GM19372 (cell line): ENCODE measurements at regions not wholly inside any gene's neighbourhood (a gene's known extent, or its start where the extent isn't known, plus 50 kb on each side); places are given as distances from the start of the nearest gene placed in this dataset.

Experiments
- ATAC-seq: cut with Tn5 transposase; IDR thresholded peaks from one replicate; pipeline ENCODE4 v1.9.1; 2021; ENCODE audit warnings: mild to moderate bottlenecking, low read depth, moderate library complexity; ENCODE audit not compliant: unreplicated experiment

DNA sequence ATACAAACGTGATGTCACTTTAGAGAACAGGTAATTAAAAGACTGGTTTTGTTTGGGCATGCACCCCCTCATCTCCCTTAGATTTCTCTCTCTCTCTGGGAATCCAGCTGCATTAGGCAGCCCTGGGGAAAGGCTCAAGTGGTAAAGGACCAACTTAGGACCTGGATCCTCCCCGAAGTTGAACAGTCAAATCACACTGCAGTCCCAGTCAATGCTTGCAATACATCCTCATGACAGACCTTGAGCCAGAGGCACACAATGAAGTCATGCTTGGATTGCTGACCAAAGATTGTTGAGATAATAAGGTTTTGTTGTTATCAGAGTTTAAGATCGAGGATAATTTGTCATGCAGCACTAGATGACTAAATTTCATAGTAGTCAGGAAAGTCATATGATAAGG, 1285.8 kb upstream of the NCAM2 start:
- ATAC-seq, result no peak

GRCh38 chr21:19713313-19713712, 1284.9 kb upstream of the NCAM2 start:
- no peak for ATAC-seq

DNA sequence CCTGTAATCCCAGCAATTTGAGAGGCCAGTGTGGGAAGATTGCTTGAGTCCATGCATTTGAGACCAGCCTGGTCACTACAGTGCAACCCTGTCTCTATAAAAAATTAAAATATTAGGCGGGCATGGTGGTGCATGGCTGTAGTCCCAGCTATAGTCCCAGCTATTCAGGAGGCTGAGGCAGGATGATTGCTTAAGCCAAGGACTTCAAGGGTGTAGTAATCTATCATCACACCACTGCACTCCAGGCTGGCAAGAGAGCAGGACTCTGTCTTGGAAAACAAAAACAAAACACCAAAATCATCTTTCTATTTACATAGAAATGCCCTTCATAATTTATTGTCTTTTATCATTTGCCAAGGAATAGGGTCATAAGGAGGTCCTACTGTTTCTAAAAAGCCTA, 1274.1 kb upstream of the NCAM2 start:
- ATAC-seq, result no peak

GRCh38 chr21:19731251-19731650, 1267.0 kb upstream of the NCAM2 start:
- ATAC-seq, result no peak

GRCh38 chr21:19759836-19760235, 1238.4 kb upstream of the NCAM2 start:
- ATAC-seq, result no peak

GRCh38 chr21:19767546-19767945, 1230.7 kb upstream of the NCAM2 start:
- ATAC-seq, result no peak

DNA sequence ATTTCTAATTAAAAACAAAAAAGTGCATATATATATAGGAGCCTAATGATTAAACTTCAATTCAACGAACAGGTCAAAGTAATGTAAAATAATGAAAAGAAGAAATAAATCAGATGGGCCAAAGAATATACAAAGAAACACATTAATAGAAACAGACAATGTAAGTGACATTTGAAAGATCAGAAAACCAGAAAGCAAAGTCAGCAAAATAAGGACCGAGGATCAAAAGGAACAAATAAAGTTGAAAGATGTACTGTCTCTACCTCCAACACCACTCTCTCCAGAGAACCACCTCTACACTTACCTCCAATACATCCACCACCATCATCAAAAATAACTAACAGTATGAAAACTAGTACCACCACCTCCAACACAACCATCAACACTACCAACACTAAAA, 1226.3 kb upstream of the NCAM2 start:
- ATAC-seq, result no peak

- no peak for ATAC-seq
Observed at GRCh38 chr21:19776076-19776475, 1222.1 kb upstream of the NCAM2 start.

DNA sequence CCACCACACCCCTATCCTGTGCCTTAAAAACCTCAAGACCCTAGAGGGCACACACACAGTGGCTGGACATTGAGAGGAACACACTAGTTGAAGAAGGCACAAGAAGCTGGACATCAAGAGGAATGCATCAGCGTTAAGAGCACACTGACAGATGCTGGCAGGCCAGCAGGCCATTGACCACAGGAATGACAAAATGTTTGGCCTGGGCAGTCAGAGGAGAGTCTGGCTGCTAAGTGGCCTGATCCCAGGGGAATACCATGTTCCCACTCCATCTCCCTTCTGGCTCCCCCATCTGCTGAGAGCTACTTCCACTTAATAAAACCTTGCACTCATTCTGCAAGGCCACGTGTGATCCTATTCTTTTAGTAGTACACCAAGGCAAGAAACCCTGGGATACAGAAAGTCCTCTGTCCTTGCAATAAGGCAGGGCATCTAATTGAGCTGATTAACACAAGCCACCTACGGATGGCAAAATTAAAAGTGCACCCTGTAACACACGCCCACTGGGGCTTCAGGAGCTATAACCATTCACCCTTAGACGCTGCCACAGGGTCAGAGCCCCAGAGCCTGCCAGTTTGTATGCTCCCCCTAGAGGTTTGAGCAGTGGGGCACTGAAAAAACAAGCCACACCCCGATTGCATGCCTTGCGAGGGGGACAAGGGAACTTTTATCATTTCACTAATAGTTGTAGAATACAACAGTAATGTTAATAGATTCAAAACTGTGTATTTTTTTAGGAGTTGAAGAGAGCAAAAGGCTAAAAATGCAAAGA, 1216.1 kb upstream of the NCAM2 start:
- ATAC-seq, result no peak

GRCh38 chr21:19785941-19786340, 1212.3 kb upstream of the NCAM2 start:
- ATAC-seq, result no peak

GRCh38 chr21:19792004-19792403, 1206.2 kb upstream of the NCAM2 start:
- ATAC-seq, result no peak

DNA sequence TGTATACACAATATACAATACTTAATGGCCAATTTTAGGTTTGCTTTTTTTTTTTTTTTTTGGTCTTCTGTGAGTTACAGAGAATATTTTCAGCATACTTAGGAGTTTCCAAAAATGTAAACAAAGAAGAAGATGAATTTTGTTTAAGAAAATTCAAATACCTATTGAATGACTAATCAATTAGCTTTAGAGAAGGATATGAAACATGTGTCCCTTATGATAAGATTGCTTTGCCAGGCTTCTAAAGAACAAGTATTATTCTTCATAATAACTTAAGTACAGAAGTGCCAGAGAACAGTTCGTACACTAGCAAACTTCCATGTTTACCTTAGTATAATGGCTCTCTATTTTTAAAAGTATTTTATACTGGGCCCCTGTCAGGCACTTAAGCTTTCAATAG, 1191.0 kb upstream of the NCAM2 start:
- ATAC-seq, result no peak

DNA sequence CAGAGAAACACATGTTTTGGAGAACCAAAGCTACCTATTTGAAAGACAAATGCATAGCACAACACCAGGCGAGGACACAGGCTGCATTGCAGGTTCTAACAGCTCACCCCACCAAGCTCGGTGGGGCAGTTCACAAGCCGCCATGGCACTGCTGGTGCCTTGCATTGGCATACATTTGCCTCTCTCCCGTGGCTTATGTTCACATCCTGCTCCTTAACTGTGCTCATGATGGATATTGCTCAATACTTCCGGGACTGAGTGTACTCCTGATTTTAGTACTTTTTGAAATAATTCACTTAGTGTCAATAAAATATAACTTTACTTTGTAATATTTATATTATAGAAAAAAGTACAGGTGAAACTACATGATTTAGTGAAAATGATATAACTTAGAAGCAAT, 1187.4 kb upstream of the NCAM2 start:
- ATAC-seq, result no peak

DNA sequence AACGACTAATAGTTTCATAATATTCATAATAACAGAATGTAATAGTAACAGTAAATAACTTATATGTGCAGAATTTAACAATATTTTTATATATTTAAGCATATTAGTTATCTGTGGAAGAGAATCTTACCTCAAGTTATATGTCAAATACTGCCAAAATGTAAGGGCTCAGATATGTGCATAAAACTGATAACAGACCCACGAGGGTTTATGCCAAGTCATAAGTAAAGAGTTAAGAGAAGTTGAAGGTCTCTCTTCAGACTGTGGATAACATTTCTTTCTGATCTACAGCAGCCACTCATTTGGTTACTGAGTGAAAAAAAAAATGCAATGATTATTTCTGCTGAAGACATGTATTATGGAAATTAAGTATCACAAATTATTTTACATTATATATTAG, 1167.8 kb upstream of the NCAM2 start:
- ATAC-seq, result no peak

GRCh38 chr21:19832551-19832950, 1165.7 kb upstream of the NCAM2 start:
- no peak for ATAC-seq

DNA sequence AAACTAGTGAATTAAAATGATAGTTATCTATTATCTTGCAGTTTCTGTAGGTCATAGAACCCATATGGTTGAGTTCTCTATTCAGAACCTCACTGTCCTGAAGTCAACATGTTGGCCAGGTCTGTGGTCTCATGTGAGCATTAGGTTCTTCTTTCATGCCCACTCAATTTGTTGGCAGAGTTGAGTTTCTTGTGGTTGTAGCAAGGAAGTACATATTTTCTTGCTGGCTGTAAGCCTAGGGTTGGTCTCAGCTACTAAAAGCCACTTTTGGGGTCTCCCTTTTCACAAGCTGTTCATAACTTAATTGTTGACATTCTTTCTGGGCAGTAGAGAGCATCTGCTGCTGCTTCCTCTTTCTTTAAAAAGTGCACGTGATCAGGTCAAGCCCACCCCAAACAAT, 1165.1 kb upstream of the NCAM2 start:
- no peak for ATAC-seq

DNA sequence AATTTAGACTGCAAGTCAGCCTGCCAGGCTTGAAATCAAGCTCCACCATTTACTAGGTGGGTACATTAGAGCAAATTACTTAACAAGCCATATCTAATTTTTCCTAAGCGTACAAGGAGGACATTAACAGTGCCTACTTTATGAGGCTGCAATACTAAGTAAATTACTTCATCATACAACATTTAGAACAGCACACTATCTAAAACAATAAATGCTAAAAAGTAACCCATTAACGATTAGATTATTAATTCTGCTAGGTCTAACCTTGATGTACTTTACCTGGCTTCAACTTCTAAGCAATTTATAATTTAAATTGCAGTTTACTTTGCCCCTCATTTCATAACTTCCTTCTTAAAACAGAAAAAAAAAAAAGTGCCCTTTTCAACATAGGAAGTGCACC, 1155.6 kb upstream of the NCAM2 start:
- no peak for ATAC-seq

GRCh38 chr21:19844334-19844733, 1153.9 kb upstream of the NCAM2 start:
- no peak for ATAC-seq

- ATAC-seq, result no peak
Observed at GRCh38 chr21:19850157-19850556, 1148.1 kb upstream of the NCAM2 start.

DNA sequence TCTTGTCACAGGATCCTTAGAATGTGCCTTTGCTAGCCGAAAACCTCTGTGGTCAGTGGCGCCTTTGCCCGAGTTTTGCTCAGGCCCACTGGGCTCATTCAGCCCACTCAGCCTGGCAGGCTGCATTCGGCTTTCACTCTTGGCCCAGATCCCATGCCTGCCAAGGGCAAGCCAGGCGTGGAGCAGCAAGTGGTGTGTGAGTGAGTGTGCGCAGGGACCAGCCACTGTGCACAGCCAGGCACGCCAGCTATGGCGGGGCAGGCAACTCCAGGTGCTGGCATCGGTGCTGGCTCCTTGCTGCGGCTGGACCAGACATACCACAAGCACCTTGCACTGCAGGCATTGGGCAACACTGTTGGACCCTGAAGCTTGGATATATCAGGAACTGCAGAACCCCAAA, 1145.1 kb upstream of the NCAM2 start:
- no peak for ATAC-seq

DNA sequence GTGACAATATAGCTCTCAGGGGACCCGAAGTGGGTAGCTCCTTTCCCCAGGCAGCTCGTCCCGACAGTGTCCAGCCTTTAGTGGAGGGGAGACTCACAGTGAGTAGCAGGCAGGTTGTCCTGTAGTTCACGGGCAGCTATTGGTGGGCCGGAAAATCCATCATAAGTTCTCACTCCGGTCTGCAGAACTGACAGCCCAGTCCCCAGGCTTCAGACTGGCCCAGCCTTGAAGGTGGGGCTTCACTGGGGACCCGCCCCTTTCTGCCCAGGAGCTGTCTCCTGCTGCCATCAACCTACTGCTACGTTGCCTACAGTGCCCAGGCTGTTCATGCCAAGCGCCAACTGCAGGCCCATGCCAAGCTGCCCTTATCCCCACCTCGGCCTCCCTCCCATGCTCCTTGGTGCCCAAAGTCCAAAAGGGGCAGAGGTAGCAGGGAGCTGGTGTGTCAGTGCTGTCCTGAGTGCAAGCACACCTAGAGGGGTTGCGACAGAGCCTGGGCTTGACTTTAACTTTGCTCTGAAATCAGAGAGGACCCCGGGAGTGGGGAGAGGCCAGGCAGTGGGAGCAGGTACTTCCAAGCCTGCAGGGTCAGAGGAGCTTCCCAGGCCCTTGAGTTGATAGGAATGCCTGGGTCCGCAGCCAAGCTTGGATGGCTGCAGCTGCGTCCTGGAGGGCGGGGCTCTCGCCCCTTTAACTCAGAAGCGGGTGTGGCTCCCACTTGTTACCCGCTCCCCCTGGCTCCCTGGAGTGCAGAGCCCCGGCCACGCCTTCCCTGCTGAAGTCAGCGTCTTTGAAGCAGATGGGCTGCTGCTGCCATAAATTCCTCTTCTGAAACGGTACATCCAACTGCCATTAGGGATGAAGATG, 1144.3 kb upstream of the NCAM2 start:
- no peak for ATAC-seq

GRCh38 chr21:19855522-19855921, 1142.7 kb upstream of the NCAM2 start:
- ATAC-seq, result no peak
